ENCODE measurements at regions not wholly inside any gene's neighbourhood (a gene's known extent, or its start where the extent isn't known, plus 50 kb on each side); places are given as distances from the start of the nearest gene placed in this dataset.

- no peak for TF ChIP-seq CTCF (IDR thresholded peaks at IDR 0.05)
- TF ChIP-seq POLR2A (IDR thresholded peaks at IDR 0.05) = no peak
- TF ChIP-seq EP300 (IDR thresholded peaks at IDR 0.05) = no peak
Observed at GRCh38 chr7:64102656-64103400, 57.6 kb downstream of the ZNF727 start.

Measured in tibial nerve (tissue), 4 donors.